NB4 (cell line): ENCODE measurements at regions not wholly inside any gene's neighbourhood (a gene's known extent, or its start where the extent isn't known, plus 50 kb on each side); places are given as distances from the start of the nearest gene placed in this dataset.

Experiments used
- POLR2A ChIP-seq: IDR thresholded peaks from 2 replicates; pipeline ENCODE4 v1.6.1; 2011; ENCODE audit warnings: mild to moderate bottlenecking; ENCODE audit not compliant: insufficient read length; ENCODE audit errors: extremely low read depth
- TF ChIP-seq, protein P1 (sequence below): IDR thresholded peaks from one replicate; pipeline ENCODE4 v1.5.1; 2012; ENCODE audit warnings: low read depth, low read length

DNA sequence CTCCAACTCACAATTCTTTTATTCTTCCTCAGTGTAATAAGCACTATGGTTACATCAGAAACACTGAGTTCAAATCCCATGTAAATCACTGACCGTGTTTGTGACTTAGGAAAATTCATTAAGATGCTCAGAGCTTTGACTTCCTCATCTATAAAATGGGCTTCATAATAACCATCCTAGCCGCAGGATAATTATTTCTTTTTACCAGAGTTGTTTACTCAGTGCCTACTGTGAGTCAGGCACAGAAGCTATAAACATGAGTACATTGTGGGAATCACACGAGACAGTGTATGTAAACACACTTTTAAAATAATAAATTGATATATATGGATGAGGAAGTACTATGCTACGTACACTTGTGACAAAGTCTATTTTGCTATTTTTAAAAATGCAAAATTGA lies 296.3 kb upstream of the TENM3 start:
- TF ChIP-seq, protein P1, sequence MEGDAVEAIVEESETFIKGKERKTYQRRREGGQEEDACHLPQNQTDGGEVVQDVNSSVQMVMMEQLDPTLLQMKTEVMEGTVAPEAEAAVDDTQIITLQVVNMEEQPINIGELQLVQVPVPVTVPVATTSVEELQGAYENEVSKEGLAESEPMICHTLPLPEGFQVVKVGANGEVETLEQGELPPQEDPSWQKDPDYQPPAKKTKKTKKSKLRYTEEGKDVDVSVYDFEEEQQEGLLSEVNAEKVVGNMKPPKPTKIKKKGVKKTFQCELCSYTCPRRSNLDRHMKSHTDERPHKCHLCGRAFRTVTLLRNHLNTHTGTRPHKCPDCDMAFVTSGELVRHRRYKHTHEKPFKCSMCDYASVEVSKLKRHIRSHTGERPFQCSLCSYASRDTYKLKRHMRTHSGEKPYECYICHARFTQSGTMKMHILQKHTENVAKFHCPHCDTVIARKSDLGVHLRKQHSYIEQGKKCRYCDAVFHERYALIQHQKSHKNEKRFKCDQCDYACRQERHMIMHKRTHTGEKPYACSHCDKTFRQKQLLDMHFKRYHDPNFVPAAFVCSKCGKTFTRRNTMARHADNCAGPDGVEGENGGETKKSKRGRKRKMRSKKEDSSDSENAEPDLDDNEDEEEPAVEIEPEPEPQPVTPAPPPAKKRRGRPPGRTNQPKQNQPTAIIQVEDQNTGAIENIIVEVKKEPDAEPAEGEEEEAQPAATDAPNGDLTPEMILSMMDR: no peak
- TF ChIP-seq POLR2A: no peak
